ENCODE measurements at regions not wholly inside any gene's neighbourhood (a gene's known extent, or its start where the extent isn't known, plus 50 kb on each side); places are given as distances from the start of the nearest gene placed in this dataset.

DNA sequence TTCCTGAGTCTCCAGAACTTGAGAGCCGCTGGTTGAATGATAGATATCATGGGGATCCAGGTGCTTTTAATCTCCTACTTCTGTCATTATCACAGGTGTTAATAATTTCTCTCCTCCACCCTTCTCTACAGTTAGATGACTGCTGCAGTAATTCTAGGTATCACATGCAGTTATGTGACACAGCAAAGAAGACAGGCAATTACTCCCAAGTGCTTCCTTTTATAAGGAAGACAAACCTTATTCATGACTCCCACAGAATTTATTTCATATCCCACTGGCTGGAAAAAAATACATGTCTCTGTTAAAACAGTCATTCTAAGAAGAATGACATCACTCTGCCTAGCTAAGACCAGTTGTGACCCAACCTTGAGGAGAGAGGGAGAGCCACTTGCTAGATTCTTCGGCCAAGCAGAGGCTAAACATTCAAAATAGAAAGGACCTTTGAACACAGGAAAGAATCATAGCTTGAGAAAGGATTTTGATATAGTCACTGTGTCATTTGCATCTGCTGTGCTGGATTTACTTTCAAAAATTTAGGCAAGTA, 500.6 kb downstream of the SI start:
- no peak for TF ChIP-seq ZNF565 (CRISPR knock-in tag; conservative IDR thresholded peaks at IDR 0.05; ENCODE audit: low read depth)
- no peak for TF ChIP-seq ZFP30 (CRISPR knock-in tag; IDR thresholded peaks at IDR 0.05)
- TF ChIP-seq, protein P1, sequence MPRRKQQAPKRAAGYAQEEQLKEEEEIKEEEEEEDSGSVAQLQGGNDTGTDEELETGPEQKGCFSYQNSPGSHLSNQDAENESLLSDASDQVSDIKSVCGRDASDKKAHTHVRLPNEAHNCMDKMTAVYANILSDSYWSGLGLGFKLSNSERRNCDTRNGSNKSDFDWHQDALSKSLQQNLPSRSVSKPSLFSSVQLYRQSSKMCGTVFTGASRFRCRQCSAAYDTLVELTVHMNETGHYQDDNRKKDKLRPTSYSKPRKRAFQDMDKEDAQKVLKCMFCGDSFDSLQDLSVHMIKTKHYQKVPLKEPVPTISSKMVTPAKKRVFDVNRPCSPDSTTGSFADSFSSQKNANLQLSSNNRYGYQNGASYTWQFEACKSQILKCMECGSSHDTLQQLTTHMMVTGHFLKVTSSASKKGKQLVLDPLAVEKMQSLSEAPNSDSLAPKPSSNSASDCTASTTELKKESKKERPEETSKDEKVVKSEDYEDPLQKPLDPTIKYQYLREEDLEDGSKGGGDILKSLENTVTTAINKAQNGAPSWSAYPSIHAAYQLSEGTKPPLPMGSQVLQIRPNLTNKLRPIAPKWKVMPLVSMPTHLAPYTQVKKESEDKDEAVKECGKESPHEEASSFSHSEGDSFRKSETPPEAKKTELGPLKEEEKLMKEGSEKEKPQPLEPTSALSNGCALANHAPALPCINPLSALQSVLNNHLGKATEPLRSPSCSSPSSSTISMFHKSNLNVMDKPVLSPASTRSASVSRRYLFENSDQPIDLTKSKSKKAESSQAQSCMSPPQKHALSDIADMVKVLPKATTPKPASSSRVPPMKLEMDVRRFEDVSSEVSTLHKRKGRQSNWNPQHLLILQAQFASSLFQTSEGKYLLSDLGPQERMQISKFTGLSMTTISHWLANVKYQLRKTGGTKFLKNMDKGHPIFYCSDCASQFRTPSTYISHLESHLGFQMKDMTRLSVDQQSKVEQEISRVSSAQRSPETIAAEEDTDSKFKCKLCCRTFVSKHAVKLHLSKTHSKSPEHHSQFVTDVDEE (CRISPR knock-in tag; IDR thresholded peaks at IDR 0.05) = no peak
- no peak for TF ChIP-seq OSR1 (CRISPR knock-in tag; IDR thresholded peaks at IDR 0.05)
- TF ChIP-seq ZNF8 (CRISPR knock-in tag; IDR thresholded peaks at IDR 0.05) = no peak
